H1 (cell line): ENCODE measurements at regions not wholly inside any gene's neighbourhood (a gene's known extent, or its start where the extent isn't known, plus 50 kb on each side); places are given as distances from the start of the nearest gene placed in this dataset.

Experiments
- EGR1 ChIP-seq: IDR thresholded peaks from 2 replicates; pipeline ENCODE4 v1.6.1; 2011; ENCODE audit warnings: low read depth, low read length, borderline replicate concordance
- EZH2 ChIP-seq: fragments of 200-600 bp; sonication (generic); IDR thresholded peaks from 2 replicates; pipeline ENCODE4 v1.7.1; 2012; ENCODE audit warnings: low read depth, mild to moderate bottlenecking, moderate library complexity, low read length, inconsistent platforms; ENCODE audit not compliant: severe bottlenecking
- PHF8 ChIP-seq: fragments of 200-600 bp; sonication (generic); conservative IDR thresholded peaks from 2 replicates; pipeline ENCODE4 v1.7.1; 2012; ENCODE audit warnings: low read depth, mild to moderate bottlenecking, inconsistent platforms, low read length, moderate library complexity
- ZNF274 ChIP-seq: IDR thresholded peaks from 2 replicates; pipeline ENCODE4 v1.7.0; 2012; ENCODE audit warnings: low read length, borderline replicate concordance; ENCODE audit errors: extremely low read depth
- TF ChIP-seq, protein P1 (sequence below), 3 experiments: IDR thresholded peaks; 1 replicate in 2 of 3; 2 replicates in 1 of 3; pipeline versions ENCODE4 v1.5.1 to v1.6.1; 2011; ENCODE audit warnings: low read length in 3 of 3, mild to moderate bottlenecking in 3 of 3, inconsistent platforms in 2 of 3, low read depth in 1 of 3, moderate library complexity in 1 of 3; ENCODE audit not compliant: insufficient read depth in 1 of 3; ENCODE audit errors: control extremely low read depth in 1 of 3
- TF ChIP-seq, protein P2 (sequence below): IDR thresholded peaks from 2 replicates; pipeline ENCODE4 v1.6.1; 2012; ENCODE audit warnings: inconsistent platforms

DNA sequence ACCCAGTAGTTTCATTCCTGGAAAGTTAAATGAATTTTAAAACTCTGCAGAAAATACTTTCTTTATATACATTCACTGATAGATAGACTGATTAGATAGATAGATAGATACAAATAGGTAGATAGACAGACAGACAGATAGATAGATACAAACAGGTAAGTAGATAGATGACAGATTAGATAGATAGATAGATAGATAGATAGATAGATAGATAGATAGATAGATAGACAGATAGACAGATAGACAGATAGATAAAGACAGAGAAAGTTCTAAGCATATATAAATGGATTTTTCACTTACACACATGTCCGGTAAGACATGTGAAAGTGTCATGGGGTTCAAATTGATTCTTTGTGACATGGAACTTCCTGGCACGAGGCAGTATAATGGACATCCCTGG lies 349.7 kb downstream of the CDK5RAP2 start:
- TF ChIP-seq EGR1 (no peak), ZNF274 (no peak), EZH2 (no peak), PHF8 (no peak)
- TF ChIP-seq, protein P1, sequence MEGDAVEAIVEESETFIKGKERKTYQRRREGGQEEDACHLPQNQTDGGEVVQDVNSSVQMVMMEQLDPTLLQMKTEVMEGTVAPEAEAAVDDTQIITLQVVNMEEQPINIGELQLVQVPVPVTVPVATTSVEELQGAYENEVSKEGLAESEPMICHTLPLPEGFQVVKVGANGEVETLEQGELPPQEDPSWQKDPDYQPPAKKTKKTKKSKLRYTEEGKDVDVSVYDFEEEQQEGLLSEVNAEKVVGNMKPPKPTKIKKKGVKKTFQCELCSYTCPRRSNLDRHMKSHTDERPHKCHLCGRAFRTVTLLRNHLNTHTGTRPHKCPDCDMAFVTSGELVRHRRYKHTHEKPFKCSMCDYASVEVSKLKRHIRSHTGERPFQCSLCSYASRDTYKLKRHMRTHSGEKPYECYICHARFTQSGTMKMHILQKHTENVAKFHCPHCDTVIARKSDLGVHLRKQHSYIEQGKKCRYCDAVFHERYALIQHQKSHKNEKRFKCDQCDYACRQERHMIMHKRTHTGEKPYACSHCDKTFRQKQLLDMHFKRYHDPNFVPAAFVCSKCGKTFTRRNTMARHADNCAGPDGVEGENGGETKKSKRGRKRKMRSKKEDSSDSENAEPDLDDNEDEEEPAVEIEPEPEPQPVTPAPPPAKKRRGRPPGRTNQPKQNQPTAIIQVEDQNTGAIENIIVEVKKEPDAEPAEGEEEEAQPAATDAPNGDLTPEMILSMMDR (IDR thresholded peaks at IDR 0.05; ENCODE audit: control extremely low read depth in 1 of 3, insufficient read depth in 1 of 3, low read depth in 1 of 3, low read length in 3 of 3), result no peak
- TF ChIP-seq, protein P2, sequence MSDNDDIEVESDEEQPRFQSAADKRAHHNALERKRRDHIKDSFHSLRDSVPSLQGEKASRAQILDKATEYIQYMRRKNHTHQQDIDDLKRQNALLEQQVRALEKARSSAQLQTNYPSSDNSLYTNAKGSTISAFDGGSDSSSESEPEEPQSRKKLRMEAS, result no peak
